Astrocyte of the cerebellum (primary cell): ENCODE measurements at regions not wholly inside any gene's neighbourhood (a gene's known extent, or its start where the extent isn't known, plus 50 kb on each side); places are given as distances from the start of the nearest gene placed in this dataset.

Experiments used
- DNase-seq: peaks from one replicate; pipeline ENCODE4 v3.0.0-alpha.2; 2011; ENCODE audit warnings: low read depth
- H3K4me3 ChIP-seq: 2 replicates; pipeline ENCODE4 v1.5.1; 2011; ENCODE audit warnings: mild to moderate bottlenecking, low read depth, low read length, moderate library complexity
- CTCF ChIP-seq: IDR thresholded peaks from 2 replicates; pipeline ENCODE4 v1.5.1; 2012; ENCODE audit warnings: low read length, low read depth, moderate library complexity, mild to moderate bottlenecking; ENCODE audit errors: missing control alignments
- in situ Hi-C: cut with HindIII; loops from 2 replicates; pipeline ENCODE4 v1.10.0; 2017; ENCODE audit warnings: low sequenced_read_pairs

DNA sequence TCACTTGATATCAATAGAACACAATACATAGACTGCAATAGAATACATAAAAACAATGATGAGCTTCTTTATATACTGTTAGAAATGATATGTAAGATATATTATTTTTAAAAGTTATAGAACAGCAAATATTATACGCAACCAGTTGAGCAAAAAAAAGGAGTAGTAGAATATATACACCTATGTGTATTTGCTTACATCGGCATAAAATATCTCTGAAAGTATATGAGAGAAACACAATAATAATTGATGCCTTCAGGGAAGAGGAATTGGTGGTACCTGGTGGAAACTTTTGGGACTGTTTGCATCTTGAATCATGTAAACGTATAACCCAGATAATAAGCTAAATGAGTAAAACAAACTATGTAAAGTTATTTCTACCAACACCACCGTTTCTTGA lies 418.4 kb upstream of the DCN start:
- DNase-seq: no peak
- no peak overlapping the region for H3K4me3 ChIP-seq
- in situ Hi-C loops: no loop called here
- no peak for TF ChIP-seq CTCF

DNA sequence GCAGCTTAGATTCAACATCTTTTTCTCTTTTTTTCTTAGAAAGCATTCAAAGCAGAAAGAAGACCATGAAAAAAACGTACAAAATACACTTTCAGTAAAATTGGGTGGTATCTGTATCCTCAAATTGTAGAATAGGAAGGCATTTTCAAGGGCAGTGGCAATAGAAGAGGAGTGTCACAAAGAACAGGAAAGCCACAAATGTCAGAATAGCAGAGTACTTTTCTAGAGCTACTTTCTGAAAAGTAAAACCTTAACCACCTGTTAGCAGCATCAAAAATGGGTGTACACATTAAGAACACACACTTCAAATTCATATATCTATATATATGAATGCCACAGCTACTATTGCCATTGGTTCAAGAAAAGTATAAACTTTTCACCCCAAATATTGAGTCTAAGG lies 412.1 kb upstream of the DCN start:
- in situ Hi-C loops: no loop called here
- TF ChIP-seq CTCF: no peak
- no peak overlapping the region for H3K4me3 ChIP-seq
- DNase-seq: no peak

GRCh38 chr12:91591639-91591987 lies 409.0 kb upstream of the DCN start:
- TF ChIP-seq CTCF: no peak
- in situ Hi-C loops: no loop called here

DNA sequence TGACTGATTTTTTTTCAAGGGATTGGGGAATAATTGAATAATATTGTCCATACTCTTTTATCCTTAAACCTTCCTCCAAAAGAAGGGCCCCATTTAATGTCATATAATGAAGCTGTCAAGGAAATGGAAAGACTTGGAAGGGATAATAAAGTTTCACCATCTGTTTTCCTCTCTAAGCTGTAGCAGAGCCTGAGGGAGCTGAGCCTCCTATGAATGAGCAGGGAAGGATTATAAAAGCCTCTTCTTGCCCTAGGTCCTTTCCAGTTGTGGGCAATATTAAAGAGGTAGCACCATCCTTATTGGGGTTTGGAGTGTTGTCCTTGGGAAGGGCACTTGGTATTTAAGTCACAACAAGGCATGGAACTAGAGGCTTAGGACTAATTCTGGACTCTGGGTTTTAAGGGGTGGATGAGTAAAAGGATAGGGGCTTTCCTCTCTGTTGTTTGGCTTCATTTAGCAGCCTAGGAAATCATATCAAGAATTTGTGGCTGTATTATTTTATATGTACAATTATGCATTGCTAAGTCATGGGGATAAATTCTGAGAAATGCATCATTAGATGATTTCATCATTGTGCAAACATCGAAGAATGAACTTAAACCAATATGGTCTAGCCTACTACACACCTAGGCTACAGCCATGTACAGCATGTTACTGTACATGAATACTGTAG lies 408.5 kb upstream of the DCN start:
- H3K4me3 ChIP-seq: no peak overlapping the region
- TF ChIP-seq CTCF: no peak
- DNase-seq: no peak
- in situ Hi-C loops: no loop called here

More at GRCh38 chr12:91591639-91591987, 409.0 kb upstream of the DCN start:
- no peak overlapping the region for H3K4me3 ChIP-seq
- no peak for DNase-seq

DNA sequence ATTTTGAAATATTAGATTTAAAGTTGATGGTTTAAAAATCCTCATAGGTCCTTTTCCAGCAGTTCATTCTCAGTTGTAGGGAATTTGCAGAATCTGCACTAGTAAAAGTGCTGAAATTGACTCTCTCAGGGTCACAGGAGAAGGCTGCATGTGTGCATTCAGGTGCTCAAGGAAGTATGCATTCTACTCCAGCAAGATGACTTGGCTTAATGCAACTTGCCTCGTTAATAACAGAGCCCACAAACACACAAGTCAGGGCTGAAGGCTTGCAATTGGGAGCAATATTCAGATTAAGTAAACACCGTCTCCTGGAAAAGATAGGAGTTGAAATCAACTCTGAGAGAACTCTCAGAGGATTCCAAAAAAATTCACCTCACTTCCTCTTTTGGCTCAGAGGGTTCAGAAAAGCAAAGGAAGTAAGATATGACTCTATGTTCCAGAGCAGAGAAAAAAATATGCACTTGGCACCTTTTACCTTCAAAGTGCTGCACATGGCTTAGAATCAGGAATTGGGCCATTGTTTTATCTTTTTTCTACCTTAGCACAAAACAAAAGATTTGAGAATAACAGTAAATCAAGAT lies 406.3 kb upstream of the DCN start:
- TF ChIP-seq CTCF: no peak
- in situ Hi-C loops: no loop called here
- no peak overlapping the region for H3K4me3 ChIP-seq
- no peak for DNase-seq

DNA sequence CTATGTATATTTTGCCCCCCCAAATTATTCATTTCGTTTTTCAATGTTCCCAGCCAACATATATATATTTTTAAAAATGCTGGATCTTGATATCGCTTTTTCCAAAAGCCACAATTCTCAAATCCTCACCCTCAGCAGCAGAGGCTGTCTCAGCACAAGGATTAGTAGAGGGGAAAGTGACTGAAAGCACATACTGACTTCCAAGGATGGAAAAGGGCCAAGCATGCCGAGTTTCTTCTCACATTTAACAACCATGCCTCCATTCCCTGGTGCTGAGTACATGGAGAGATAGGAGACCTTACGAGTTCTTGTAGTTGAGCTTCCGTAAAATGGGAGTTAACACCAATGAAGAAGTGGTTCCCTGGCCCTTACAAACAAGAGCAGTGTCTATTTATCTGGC lies 403.4 kb upstream of the DCN start:
- TF ChIP-seq CTCF: no peak
- in situ Hi-C loops: no loop called here
- no peak for DNase-seq

More for the DNA sequence above, 403.4 kb upstream of the DCN start:
- no peak overlapping the region for H3K4me3 ChIP-seq
